Mesenchymal stem cell (in vitro differentiated cells and primary cell): ENCODE measurements at regions not wholly inside any gene's neighbourhood (a gene's known extent, or its start where the extent isn't known, plus 50 kb on each side); places are given as distances from the start of the nearest gene placed in this dataset.

Experiments
- DNase-seq: peaks from one replicate; pipeline ENCODE4 v3.0.0-alpha.2; 2013
- H2AFZ ChIP-seq: one replicate; pipeline ENCODE4 v1.6.1; 2013; ENCODE audit warnings: low read depth, mild to moderate bottlenecking, control low read depth, inconsistent platforms, low read length, moderate library complexity
- H2AK5ac ChIP-seq: 2 replicates; pipeline ENCODE4 v1.6.1; 2013; ENCODE audit warnings: low read length, moderate library complexity, mild to moderate bottlenecking, inconsistent platforms; ENCODE audit not compliant: severe bottlenecking
- H2BK120ac ChIP-seq: one replicate; pipeline ENCODE4 v1.6.1; 2013; ENCODE audit warnings: low read depth, mild to moderate bottlenecking, inconsistent platforms, low read length, moderate library complexity
- H2BK12ac ChIP-seq, 2 experiments: one replicate each; pipeline ENCODE4 v1.6.1; 2013; ENCODE audit warnings: inconsistent platforms in 2 of 2, low read length in 2 of 2, mild to moderate bottlenecking in 2 of 2, moderate library complexity in 2 of 2, control low read depth in 1 of 2
- H2BK15ac ChIP-seq: one replicate; pipeline ENCODE4 v1.6.1; 2013; ENCODE audit warnings: mild to moderate bottlenecking, low read depth, inconsistent platforms; ENCODE audit not compliant: poor library complexity, severe bottlenecking
- H2BK5ac ChIP-seq: 2 replicates; pipeline ENCODE4 v1.6.1; 2013; ENCODE audit warnings: low read depth, mild to moderate bottlenecking, low read length, control low read depth, inconsistent platforms; ENCODE audit not compliant: poor library complexity, severe bottlenecking
- H3K14ac ChIP-seq, 2 experiments: one replicate each; pipeline ENCODE4 v1.6.1; 2013; ENCODE audit warnings: inconsistent platforms in 2 of 2, low read length in 2 of 2, control low read depth in 1 of 2, mild to moderate bottlenecking in 1 of 2, moderate library complexity in 1 of 2
- H3K18ac ChIP-seq, 2 experiments: one replicate each; pipeline ENCODE4 v1.6.1; 2013; ENCODE audit warnings: inconsistent platforms in 2 of 2, low read length in 2 of 2, control low read depth in 1 of 2, low read depth in 1 of 2, mild to moderate bottlenecking in 1 of 2
- H3K23ac ChIP-seq, 2 experiments: one replicate each; pipeline ENCODE4 v1.6.1; 2013; ENCODE audit warnings: inconsistent platforms in 2 of 2, low read length in 2 of 2, mild to moderate bottlenecking in 2 of 2, moderate library complexity in 2 of 2, control low read depth in 1 of 2
- H3K27ac ChIP-seq: 2 replicates; pipeline ENCODE4 v1.5.1; 2013; ENCODE audit warnings: mild to moderate bottlenecking, moderate library complexity, low read length, control low read depth, inconsistent platforms; ENCODE audit not compliant: poor library complexity, severe bottlenecking
- H3K27me3 ChIP-seq, 2 experiments: 2 replicates each; pipeline versions ENCODE4 v1.6.1 to v1.7.0; 2013; ENCODE audit warnings: low read length in 2 of 2, mild to moderate bottlenecking in 2 of 2, moderate library complexity in 2 of 2, control low read depth in 1 of 2, inconsistent platforms in 1 of 2; ENCODE audit not compliant: control insufficient read depth in 1 of 2, insufficient read depth in 1 of 2
- H3K36me3 ChIP-seq, 2 experiments: 2 replicates each; pipeline versions ENCODE4 v1.6.1 to v1.7.0; 2013; ENCODE audit warnings: low read length in 2 of 2, control low read depth in 1 of 2, inconsistent platforms in 1 of 2, low read depth in 1 of 2, mild to moderate bottlenecking in 1 of 2; ENCODE audit not compliant: insufficient read depth in 2 of 2, control insufficient read depth in 1 of 2
- H3K4ac ChIP-seq, 2 experiments: one replicate each; pipeline ENCODE4 v1.6.1; 2013; ENCODE audit warnings: inconsistent platforms in 2 of 2, low read length in 2 of 2, mild to moderate bottlenecking in 2 of 2, moderate library complexity in 2 of 2, control low read depth in 1 of 2, low read depth in 1 of 2
- H3K4me1 ChIP-seq: 2 replicates; pipeline ENCODE4 v1.6.1; 2013; ENCODE audit warnings: low read depth, low read length, control low read depth; ENCODE audit not compliant: control insufficient read depth, insufficient read depth
- H3K4me2 ChIP-seq: 2 replicates; pipeline ENCODE4 v1.6.1; 2013; ENCODE audit warnings: low read length, mild to moderate bottlenecking, inconsistent platforms; ENCODE audit not compliant: poor library complexity, severe bottlenecking
- H3K4me3 ChIP-seq, 2 experiments: 2 replicates each; pipeline versions ENCODE4 v1.5.1 to v1.7.0; 2013; ENCODE audit warnings: low read length in 2 of 2, mild to moderate bottlenecking in 2 of 2, control low read depth in 1 of 2, low read depth in 1 of 2; ENCODE audit not compliant: insufficient read depth in 1 of 2
- H3K79me1 ChIP-seq: replicated peaks from 2 replicates; pipeline ENCODE4 v1.6.1; 2013; ENCODE audit warnings: mild to moderate bottlenecking, control low read depth, low read length, inconsistent platforms; ENCODE audit not compliant: poor library complexity, severe bottlenecking
- H3K9ac ChIP-seq: 2 replicates; pipeline ENCODE4 v1.7.0; 2013; ENCODE audit warnings: mild to moderate bottlenecking, low read length, moderate library complexity
- H3K9me3 ChIP-seq: 2 replicates; pipeline ENCODE4 v1.7.0; 2013; ENCODE audit warnings: mild to moderate bottlenecking, low read length; ENCODE audit not compliant: control insufficient read depth
- H4K8ac ChIP-seq: one replicate; pipeline ENCODE4 v1.6.1; 2013; ENCODE audit warnings: inconsistent platforms, mild to moderate bottlenecking, low read length, moderate library complexity
- H4K91ac ChIP-seq: one replicate; pipeline ENCODE4 v1.6.1; 2013; ENCODE audit warnings: mild to moderate bottlenecking, low read length, inconsistent platforms
- WGBS: methylation state at CpG from one replicate; pipeline ENCODE4 v1.1.7; 2013; ENCODE audit warnings: mixed read lengths; 5-methylcytosine and 5-hydroxymethylcytosine counted together

DNA sequence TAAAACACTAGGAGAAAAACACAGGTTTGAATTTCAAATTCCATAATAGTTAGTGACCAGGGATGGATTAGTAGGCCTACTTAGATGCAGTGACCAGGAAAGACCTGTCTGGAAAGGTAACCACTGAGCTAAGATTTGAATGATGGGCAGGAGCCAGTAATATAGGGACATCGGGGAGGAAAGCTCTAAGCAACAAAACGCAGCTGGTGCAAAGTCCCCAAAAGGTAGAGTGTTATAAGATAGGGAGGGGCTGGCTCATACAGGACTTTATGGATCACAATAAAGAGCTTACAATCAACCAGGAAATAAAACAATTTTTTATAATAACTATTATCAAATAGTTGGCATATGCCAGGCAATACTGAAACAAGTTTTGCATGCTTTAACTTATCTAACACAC is 849.4 kb downstream of the LRRTM4 start:
- Histone ChIP-seq H3K4me1 (no peaks in the 10 kb centered on the region), H3K18ac (no peak overlapping the region), H4K8ac (no peak overlapping the region), H3K27ac (no peak overlapping the region), H3K27me3 (no peaks in the 10 kb centered on the region), H3K4ac (no peak overlapping the region), H3K9ac (no peak overlapping the region), H3K14ac (no peak overlapping the region), H4K91ac (no peak overlapping the region), H3K4me3 (no peak overlapping the region), H3K9me3 (no peaks in the 10 kb centered on the region), H2BK120ac (no peak overlapping the region), H3K23ac (no peak overlapping the region), H2BK12ac (no peak overlapping the region), H2AFZ (no peak overlapping the region), H3K36me3 (no peaks in the 10 kb centered on the region), H2BK15ac (no peak overlapping the region), H2AK5ac (no peak overlapping the region), H3K79me1 (no peaks in the 10 kb centered on the region), H2BK5ac (no peak overlapping the region), H3K4me2 (no peak overlapping the region)
- WGBS: no CpG with 5 or more reads among the region's 2 CpGs
- DNase-seq: no peak

DNA sequence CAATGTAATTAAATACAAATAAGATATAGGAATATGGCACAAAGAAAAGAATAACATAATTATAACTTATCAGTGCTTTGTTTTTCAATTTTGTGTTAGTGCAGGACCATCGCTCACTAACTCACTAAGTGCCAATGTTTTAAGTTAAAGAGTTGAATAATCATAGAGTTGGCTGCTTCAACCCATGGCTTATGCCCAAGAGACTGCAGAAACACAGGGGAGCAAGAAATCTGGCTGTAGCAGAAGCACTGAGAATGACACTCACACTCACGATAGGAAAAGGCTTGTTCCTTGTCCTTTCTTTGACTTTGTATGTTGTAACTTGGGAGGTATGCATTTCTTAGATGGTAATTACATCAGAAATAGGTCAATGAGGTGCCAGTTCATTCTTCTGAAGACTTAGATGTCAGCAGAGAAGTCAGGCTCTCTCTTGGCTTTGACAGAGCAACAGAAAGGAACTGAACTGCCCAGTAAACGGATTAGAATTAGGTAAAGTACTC is 852.2 kb downstream of the LRRTM4 start:
- no peak overlapping the region for H3K14ac ChIP-seq
- no peak overlapping the region for H2BK5ac ChIP-seq
- no peaks in the 10 kb centered on the region for H3K9me3 ChIP-seq
- no peak overlapping the region for H3K27ac ChIP-seq
- no peak overlapping the region for H3K18ac ChIP-seq
- no peak overlapping the region for H3K4ac ChIP-seq
- no peak overlapping the region for H3K23ac ChIP-seq
- H3K79me1 ChIP-seq: no peaks in the 10 kb centered on the region
- DNase-seq: no peak
- no peak overlapping the region for H3K9ac ChIP-seq
- 90% methylated on average over 2 of the region's 3 CpGs for WGBS
- no peak overlapping the region for H2AFZ ChIP-seq
- H4K8ac ChIP-seq: no peak overlapping the region
- no peak overlapping the region for H2BK120ac ChIP-seq
- no peak overlapping the region for H3K4me2 ChIP-seq
- no peak overlapping the region for H2AK5ac ChIP-seq
- no peak overlapping the region for H2BK12ac ChIP-seq
- no peaks in the 10 kb centered on the region for H3K27me3 ChIP-seq
- no peaks in the 10 kb centered on the region for H3K4me1 ChIP-seq
- H3K36me3 ChIP-seq: no peaks in the 10 kb centered on the region
- no peak overlapping the region for H2BK15ac ChIP-seq
- no peak overlapping the region for H4K91ac ChIP-seq
- H3K4me3 ChIP-seq: no peak overlapping the region

DNA sequence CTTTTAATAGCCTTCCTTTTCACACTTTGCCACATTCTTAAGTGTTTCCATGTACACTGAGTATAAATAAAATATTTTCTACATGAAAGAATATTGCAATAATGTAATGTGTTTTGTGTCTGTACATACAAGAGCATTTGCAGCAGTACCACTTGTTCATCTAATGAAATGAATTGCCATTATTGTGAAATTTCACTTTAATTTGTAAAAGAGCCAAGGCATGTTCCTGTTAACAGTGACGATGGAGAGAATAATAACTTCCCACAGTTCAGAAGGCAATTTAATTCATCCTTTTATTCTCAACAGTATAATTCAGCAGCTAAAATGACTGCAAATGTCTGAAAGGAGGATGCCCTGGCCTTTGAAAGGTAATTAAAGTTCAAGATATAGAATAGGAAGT is 853.9 kb downstream of the LRRTM4 start:
- no peak overlapping the region for H4K91ac ChIP-seq
- no peak overlapping the region for H3K18ac ChIP-seq
- H3K27ac ChIP-seq: no peak overlapping the region
- H2BK12ac ChIP-seq: no peak overlapping the region
- no peaks in the 10 kb centered on the region for H3K27me3 ChIP-seq
- H3K14ac ChIP-seq: no peak overlapping the region
- H3K4ac ChIP-seq: no peak overlapping the region
- H2BK120ac ChIP-seq: no peak overlapping the region
- no peak overlapping the region for H2AFZ ChIP-seq
- no peak for DNase-seq
- no peak overlapping the region for H3K4me3 ChIP-seq
- H3K9me3 ChIP-seq: no peaks in the 10 kb centered on the region
- no peak overlapping the region for H2BK15ac ChIP-seq
- no peaks in the 10 kb centered on the region for H3K79me1 ChIP-seq
- no peaks in the 10 kb centered on the region for H3K36me3 ChIP-seq
- no peak overlapping the region for H3K9ac ChIP-seq
- no peak overlapping the region for H2AK5ac ChIP-seq
- no peak overlapping the region for H2BK5ac ChIP-seq
- H4K8ac ChIP-seq: no peak overlapping the region
- H3K4me2 ChIP-seq: no peak overlapping the region
- no peak overlapping the region for H3K23ac ChIP-seq
- no peaks in the 10 kb centered on the region for H3K4me1 ChIP-seq
- no CpG with 5 or more reads among the region's 1 CpG for WGBS

DNA sequence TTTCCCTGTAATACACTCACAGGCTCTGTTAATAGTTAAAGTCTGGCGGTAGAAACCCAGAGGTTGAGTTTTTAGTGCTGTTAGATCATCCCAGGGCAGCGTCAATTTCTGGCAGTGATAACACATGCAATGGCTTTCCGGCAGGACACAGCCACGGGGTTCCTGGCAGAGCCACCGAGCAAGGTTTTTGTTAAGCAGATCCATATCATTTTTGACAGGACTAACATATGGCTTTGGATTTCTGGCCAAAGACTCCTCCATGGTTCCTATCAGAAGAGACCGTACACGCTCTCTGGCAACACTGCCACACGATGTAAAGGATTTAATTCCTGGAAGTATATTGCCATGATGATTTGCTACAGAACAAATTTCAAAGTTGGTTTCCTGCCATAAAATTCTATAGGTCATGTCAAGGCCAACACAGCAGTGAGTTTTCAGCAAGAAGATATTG is 854.3 kb downstream of the LRRTM4 start:
- Histone ChIP-seq H2BK12ac (no peak overlapping the region), H3K4ac (no peak overlapping the region), H4K91ac (no peak overlapping the region), H2BK5ac (no peak overlapping the region), H3K23ac (no peak overlapping the region), H3K36me3 (no peaks in the 10 kb centered on the region), H3K4me1 (no peaks in the 10 kb centered on the region), H3K9me3 (no peaks in the 10 kb centered on the region), H2AK5ac (no peak overlapping the region), H3K14ac (no peak overlapping the region), H2BK15ac (no peak overlapping the region), H3K27ac (no peak overlapping the region), H4K8ac (no peak overlapping the region), H3K18ac (no peak overlapping the region), H3K4me3 (no peak overlapping the region), H3K27me3 (no peaks in the 10 kb centered on the region), H3K4me2 (no peak overlapping the region), H3K9ac (no peak overlapping the region), H2BK120ac (no peak overlapping the region), H2AFZ (peak overlapping the region; percentile 42), H3K79me1 (no peaks in the 10 kb centered on the region)
- peak; percentile 15 for DNase-seq
- WGBS: 7% methylated on average over 5 of the region's 8 CpGs
